HK-2 (cell line): ENCODE measurements at regions not wholly inside any gene's neighbourhood (a gene's known extent, or its start where the extent isn't known, plus 50 kb on each side); places are given as distances from the start of the nearest gene placed in this dataset.

Experiments used
- DNase-seq: peaks from one replicate; pipeline ENCODE4 v3.0.0-alpha.2; 2018; ENCODE audit not compliant: unreplicated experiment

GRCh38 chr2:70036290-70036689, 51.0 kb upstream of the PCBP1 start:
- DNase-seq = no peak

- DNase-seq = no peak
Observed at GRCh38 chr2:70035344-70035844, 51.9 kb upstream of the PCBP1 start.

GRCh38 chr2:70030724-70031420, 56.4 kb upstream of the PCBP1 start:
- no peak for DNase-seq

GRCh38 chr2:70029814-70030409, 57.4 kb upstream of the PCBP1 start:
- peak; percentile 48 for DNase-seq

- DNase-seq = no peak
Observed at GRCh38 chr2:70024284-70024683, 62.9 kb upstream of the ASPRV1 start.

- no peak for DNase-seq
Observed at GRCh38 chr2:70019096-70019495, 57.7 kb upstream of the ASPRV1 start.

- no peak for DNase-seq
Observed at GRCh38 chr2:70017962-70018361, 56.5 kb upstream of the ASPRV1 start.

GRCh38 chr2:70014959-70015358, 53.5 kb upstream of the ASPRV1 start:
- DNase-seq = no peak

- no peak for DNase-seq
Observed at GRCh38 chr2:70012887-70013286, 51.5 kb upstream of the ASPRV1 start.

- DNase-seq = no peak
Observed at GRCh38 chr2:70011786-70012185, 50.4 kb upstream of the ASPRV1 start.

GRCh38 chr2:70011335-70011734, 49.9 kb upstream of the ASPRV1 start:
- no peak for DNase-seq
